Stimulated activated CD4-positive, alpha-beta T cell treated with anti-CD3 and anti-CD28 coated beads, Interleukin-12 subunit alpha, Interleukin-12 subunit beta, amount 100 ng/mL, for 4 hours (primary cell): ENCODE measurements at regions not wholly inside any gene's neighbourhood (a gene's known extent, or its start where the extent isn't known, plus 50 kb on each side); places are given as distances from the start of the nearest gene placed in this dataset.

Source experiments
- DNase-seq: peaks from one replicate; pipeline ENCODE4 v3.0.0-alpha.2; 2020

- DNase-seq: no peak
Measured at GRCh38 chr13:95455782-95456181, 96.7 kb upstream of the CLDN10 start.

DNA sequence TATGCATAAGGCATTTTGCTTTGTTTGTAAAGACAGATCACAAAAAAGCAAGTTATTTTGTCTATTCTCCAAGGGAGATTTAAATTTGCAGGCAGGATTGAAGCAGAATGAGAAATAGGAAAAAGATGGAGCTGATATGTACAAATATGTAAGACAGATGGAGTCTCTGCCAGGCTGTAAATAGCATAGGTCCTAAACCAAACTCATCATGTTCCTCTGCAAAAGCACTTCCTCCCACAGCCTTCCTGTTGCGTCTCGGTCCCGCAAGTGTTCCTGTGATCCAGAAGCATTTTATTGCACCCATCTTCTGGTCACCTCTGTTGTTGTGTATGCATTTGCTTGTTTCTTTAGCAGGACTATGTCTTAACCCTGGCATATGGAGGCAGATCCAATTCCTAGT, 95.7 kb upstream of the CLDN10 start:
- DNase-seq: no peak

GRCh38 chr13:95457294-95457693, 95.2 kb upstream of the CLDN10 start:
- no peak for DNase-seq

DNA sequence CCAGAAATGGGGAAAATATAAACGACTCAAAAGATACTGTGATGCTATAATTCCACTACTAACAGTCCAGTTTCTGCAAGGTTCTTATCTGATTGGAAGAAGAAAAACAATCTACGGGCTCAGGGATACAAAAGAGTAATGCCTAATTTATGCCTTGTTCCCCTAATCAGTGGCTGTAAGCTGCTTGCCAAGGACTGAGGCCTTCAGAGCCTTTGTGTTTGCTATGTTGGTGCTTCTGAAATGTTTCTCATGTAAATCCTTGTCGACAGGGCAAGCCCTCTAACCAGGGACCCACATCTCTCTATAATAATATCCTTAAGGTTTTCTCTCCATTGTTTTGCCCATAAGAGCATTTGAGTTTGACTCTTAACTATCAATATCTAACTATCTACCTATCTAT, 89.7 kb upstream of the CLDN10 start:
- DNase-seq: no peak

- DNase-seq: no peak
Measured at GRCh38 chr13:95463531-95463930, 89.0 kb upstream of the CLDN10 start.

DNA sequence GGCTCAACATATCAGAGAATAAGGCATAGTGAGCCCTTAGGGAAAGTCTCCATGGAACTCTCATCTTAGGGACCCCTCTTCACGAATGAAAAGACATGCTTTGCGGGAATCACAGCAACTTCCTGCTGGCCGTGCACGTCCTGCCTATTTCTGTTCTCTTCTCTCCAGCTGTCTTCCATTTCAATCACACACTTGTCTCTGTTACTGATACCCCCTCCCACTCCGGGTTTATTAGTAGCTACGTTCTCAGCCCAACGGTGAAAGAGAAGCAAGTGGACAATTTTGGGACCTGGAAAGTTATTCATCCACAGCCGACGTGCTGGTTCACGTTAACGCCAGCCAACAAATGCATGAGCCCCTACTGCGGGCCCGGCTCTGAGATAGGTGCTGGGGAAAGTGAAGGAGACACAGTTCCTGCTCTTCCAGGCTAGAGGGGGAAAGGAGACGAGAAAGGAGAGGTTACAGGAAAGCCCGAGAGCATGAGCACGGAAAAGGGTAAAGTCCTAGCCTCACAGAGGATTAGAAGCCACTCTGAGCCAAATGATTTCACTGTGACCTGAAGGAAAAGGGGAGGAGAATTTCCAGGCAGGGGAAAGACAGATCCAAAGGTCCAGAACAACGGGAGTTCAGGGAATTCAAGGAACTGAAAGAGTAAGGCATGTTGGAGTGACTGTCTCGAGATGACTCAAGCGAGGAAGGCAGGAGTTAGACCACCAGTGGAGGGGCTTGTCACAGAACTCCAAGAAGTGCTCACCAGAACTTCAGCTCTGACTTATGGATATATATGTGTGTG, 81.8 kb upstream of the CLDN10 start:
- DNase-seq: no peak

DNA sequence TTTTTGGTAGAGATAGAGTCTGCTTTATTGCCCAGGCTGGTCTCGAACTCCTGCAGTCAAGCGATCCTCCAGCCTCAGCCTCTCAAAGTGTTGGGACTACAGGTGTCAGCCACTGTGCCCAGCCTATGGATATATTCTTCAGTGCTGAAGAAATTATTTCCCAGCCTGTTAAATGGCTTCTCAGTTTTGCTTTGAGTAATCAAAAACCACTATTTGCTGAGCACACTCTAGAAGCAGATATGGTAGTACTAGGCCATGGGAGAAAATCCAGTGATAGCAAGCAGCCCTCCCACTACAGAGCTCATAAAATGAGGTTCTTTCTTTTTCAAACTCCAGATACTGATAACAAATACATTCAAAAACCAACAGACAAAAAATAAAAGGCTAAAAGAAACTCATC, 80.6 kb upstream of the CLDN10 start:
- no peak for DNase-seq

DNA sequence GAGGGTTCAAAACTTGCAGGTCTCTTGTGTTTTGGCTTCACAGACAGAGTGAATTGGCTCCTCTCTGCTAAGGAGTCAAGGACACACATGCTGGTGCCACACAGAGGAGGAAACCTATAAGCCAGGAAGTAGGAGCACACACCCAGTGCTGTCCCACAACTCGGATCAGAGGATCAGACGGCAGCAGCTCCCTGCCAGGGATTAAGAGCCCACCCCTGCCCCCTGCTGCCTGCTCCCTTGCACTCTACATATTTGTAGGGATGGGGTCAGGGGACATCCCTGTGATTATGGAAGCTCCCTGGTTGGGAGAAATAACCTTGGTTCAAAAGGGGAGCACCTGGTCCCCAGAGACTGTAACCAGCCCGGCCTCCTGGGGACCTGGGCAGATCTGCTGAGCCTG, 77.5 kb upstream of the CLDN10 start:
- no peak for DNase-seq

DNA sequence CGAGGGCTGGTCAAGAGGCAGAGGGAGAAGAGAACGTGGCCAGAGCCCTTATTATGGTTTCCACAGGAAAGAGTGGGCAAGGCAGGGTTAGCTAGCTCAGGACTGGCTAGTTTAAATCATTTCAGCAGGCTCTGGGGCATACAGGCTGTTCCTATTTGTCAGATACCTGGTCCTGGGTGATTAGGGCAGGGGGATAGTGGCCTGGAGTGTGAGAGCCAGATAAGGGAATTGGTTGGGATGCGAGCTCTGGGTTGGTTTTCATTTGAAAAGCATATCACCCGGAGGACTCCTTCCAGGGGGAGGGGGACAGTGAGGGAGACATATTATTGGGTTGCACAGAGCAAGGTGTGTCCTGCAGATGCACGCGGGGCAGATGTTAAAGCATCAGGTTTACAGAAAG, 75.3 kb upstream of the CLDN10 start:
- no peak for DNase-seq

DNA sequence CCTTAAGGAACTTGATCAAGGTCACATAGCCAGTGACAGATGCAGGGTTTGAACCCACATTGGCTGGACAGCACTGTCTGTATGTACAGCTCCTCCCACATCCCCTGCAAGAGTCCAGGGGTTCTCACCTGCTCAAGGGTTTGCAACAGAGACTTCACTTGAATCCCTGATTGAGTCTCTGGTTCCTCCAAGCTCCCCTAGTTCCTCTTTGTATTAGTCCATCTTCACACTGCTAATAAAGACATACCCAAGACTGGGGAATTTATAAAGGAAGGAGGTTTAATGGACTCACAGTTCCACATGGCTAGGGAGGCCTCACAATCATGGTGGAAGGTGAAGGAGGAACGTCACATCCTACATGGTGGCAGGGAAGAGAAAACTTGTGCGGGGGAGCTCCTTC, 72.8 kb upstream of the CLDN10 start:
- no peak for DNase-seq

- no peak for DNase-seq
Measured at GRCh38 chr13:95480131-95480545, 72.4 kb upstream of the CLDN10 start.

GRCh38 chr13:95480791-95481780, 71.4 kb upstream of the CLDN10 start:
- no peak for DNase-seq

DNA sequence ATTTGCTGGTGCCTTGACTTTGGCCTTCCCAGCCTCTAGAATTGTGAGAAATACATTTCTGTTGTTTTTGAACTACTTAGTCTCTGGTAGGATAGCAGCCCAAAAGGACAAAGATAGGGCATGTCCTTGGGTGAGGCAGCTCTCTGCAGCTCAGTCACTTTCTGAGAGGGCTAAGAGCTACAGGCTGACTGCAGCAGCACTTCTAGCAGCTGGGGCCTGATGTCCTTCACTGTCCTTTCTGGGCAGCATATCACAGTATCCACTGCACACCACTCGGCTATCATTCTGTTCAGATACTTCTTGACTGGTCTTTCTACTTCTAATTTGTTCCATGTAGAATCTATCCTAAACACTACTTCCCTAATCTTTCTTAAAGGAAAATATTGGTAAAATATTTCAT, 68.5 kb upstream of the CLDN10 start:
- no peak for DNase-seq

DNA sequence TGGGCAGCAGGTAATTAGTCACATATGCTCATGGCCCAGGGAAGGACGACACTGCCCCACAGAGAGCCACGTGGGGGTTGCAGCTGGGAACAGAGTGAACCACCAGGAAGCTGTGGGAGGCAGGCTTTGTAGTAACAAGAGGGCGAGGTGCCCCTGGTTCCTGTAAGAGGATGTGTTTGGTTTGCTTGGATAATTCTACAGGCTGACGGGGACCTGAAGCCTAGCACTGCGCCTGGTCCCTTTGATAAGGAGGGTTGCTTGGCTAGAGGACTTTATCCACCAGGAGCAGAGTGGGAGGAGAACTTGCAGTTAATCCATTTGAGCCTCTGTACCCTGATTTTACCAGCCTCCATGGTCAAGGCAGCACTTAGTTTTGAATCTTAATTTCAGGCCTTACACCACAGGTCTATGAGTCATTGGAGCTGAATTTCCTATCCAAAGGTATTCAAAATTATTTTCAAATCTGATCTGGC, 67.4 kb upstream of the CLDN10 start:
- no peak for DNase-seq

GRCh38 chr13:95485518-95486144, 66.9 kb upstream of the CLDN10 start:
- no peak for DNase-seq

DNA sequence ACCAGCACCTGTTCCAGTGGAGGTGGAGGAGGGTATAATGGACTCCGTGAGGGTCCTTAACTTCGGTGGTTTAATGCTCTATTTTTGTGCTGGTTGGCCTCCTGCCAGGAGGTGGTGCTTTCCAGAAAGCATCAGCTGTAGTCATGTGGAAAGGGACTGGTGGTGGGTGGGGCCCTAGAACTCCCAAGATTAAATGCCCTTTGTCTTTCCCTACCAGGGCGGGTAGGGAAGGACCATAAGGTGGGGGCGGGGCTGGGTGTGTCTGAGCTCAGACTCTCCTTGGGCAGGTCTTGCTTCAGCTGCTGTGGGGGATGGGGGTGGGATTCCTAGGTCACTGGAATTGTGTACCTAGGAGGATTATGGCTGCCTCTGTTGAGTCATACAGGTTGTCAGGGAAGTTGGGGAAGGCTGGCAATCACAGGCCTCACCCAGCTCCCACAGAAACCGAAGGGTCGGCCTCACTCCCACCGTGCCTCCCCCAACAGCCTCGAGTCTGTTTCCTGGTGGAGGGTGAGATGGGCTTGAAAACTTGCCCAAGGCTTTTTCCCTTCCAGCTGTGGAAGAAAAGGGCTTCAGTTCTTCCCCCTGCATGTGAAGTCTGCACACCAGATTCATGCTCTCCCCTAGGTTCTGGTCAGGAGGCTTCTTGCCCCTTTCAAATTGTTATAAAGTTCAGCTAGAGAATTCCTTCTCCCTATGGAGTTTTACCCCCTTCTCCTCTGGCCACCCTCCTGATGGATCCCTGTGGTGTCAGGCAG, 60.3 kb upstream of the CLDN10 start:
- DNase-seq: no peak

GRCh38 chr13:95494082-95494681, 58.3 kb upstream of the CLDN10 start:
- DNase-seq: no peak

DNA sequence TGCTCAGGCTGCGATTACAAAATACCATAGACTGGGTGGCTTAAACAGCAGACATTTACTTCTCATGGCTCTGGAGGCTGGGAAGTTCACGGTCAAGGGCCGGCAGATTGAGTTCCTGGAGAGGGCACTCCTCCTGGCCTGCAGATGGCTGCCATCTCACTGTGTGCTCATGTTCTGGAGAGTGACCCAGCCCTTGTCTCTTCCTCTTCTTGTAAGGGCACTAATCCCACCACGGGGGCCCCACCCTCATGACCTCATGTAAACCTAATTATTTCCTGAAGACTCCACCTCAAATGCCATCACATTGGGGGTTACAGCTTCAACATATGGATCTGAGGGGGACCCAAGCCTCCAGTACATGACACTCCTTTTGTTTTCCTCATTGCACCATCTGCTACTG, 56.0 kb upstream of the CLDN10 start:
- DNase-seq: no peak

DNA sequence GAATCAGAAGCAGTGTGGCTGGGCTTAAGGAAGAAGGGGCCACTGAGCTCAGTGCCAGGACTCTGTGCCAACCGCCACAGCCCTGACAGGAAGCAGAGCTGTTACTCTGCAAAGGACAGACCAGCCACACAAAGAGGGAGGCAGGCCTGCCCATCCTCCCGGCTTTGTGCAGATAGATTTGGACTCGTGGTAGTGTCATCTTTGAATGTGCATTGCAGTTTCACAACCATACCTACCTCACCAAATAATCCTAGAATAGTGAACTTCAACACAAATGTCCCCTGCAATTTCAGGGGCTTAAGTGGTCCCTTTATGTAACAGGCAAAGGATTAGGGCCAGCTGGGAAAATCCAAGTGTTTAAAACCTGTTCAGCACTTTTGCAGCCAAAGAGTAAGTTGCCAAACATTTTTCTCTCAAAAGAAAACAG, 55.1 kb upstream of the CLDN10 start:
- no peak for DNase-seq

- DNase-seq: no peak
Measured at GRCh38 chr13:95498886-95499285, 53.6 kb upstream of the CLDN10 start.

DNA sequence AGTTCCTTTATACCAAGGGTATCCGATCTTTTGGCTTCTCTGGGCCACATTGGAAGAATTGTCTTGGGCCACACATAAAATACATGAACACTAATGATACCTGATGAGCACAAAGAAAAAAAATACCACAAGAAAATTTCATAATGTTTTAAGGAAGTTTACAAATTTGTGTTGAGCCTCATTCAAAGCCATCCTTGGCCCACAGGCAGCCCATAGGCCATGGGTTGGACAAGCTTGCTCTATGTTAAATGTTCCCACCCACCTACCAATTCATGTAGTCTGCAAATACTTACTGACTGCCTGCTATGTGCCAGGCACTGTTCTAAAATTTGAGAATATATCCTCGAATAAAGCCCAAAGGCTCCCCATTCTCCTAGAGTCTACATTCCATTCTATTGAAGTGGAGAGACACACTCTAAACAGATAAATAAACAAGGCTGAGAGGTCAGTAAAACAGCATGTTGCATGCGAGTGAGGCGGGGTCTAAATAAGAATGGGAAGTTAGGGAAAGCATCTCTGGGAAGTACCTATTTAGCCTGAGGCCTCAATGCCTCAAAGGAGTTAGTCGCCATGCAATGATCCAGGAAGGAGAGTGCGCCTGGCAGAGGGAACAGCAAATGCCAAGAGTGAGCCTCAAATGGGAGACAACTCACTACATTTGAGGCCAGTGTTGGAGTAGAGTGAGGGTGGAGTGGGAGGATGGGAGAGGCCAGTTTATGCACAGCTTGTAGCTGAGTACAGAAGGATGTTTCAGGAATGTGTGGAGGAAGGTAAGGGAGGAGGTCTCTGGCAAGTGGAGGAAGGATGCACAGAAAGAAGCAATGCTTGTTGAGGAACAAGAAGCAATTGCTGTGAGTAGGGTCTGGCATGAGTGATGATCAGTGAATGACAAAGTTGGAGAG, 52.5 kb upstream of the CLDN10 start:
- no peak for DNase-seq
